B cell (primary cell): ENCODE measurements at regions not wholly inside any gene's neighbourhood (a gene's known extent, or its start where the extent isn't known, plus 50 kb on each side); places are given as distances from the start of the nearest gene placed in this dataset.

Source experiments
- CTCF ChIP-seq: fragments of 200-600 bp; IDR thresholded peaks from one replicate; pipeline ENCODE4 v1.8.0; 2022; ENCODE audit warnings: antibody characterized with exemption, mild to moderate bottlenecking
- EZH2 ChIP-seq: IDR thresholded peaks from 2 replicates; pipeline ENCODE4 v1.6.1; 2012; ENCODE audit warnings: borderline replicate concordance, low read depth, mild to moderate bottlenecking, moderate library complexity, low read length; ENCODE audit not compliant: insufficient read depth, poor library complexity, severe bottlenecking

GRCh38 chr2:239677453-239678185 lies 276.8 kb upstream of the HDAC4 start:
- TF ChIP-seq CTCF: no peak
- no peak for TF ChIP-seq EZH2
